ENCODE measurements at regions not wholly inside any gene's neighbourhood (a gene's known extent, or its start where the extent isn't known, plus 50 kb on each side); places are given as distances from the start of the nearest gene placed in this dataset.

GRCh38 chr1:37239225-37239740 lies 205.0 kb upstream of the GRIK3 start:
- no peak for DNase-seq (ENCODE audit: low read depth in 2 of 2)

- DNase-seq (ENCODE audit: low read depth in 2 of 2): no peak
These were observed 206.6 kb upstream of the GRIK3 start for GRCh38 chr1:37240897-37241296.

- DNase-seq (ENCODE audit: low read depth in 2 of 2): no peak
These were observed 208.2 kb upstream of the GRIK3 start for GRCh38 chr1:37242501-37242900.

- DNase-seq (ENCODE audit: low read depth in 2 of 2): no peak
These were observed 209.2 kb upstream of the GRIK3 start for GRCh38 chr1:37243368-37244082.

- DNase-seq (ENCODE audit: low read depth in 2 of 2): no peak
These were observed 209.8 kb upstream of the GRIK3 start for GRCh38 chr1:37244083-37244480.

GRCh38 chr1:37244815-37245214 lies 210.5 kb upstream of the GRIK3 start:
- no peak for DNase-seq (ENCODE audit: low read depth in 2 of 2)

- DNase-seq (ENCODE audit: low read depth in 2 of 2): no peak
These were observed 212.3 kb upstream of the GRIK3 start for GRCh38 chr1:37246631-37247030.

GRCh38 chr1:37250371-37250770 lies 216.1 kb upstream of the GRIK3 start:
- DNase-seq (ENCODE audit: low read depth in 2 of 2): no peak

GRCh38 chr1:37255136-37255795 lies 219.1 kb upstream of the ZC3H12A start:
- no peak for DNase-seq (ENCODE audit: low read depth in 2 of 2)

GRCh38 chr1:37255868-37256267 lies 218.5 kb upstream of the ZC3H12A start:
- no peak for DNase-seq (ENCODE audit: low read depth in 2 of 2)

- DNase-seq (ENCODE audit: low read depth in 2 of 2): no peak
These were observed 216.7 kb upstream of the ZC3H12A start for GRCh38 chr1:37257646-37258045.

- DNase-seq (ENCODE audit: low read depth in 2 of 2): no peak
These were observed 216.3 kb upstream of the ZC3H12A start for GRCh38 chr1:37258068-37258467.

GRCh38 chr1:37259019-37259418 lies 215.4 kb upstream of the ZC3H12A start:
- no peak for DNase-seq (ENCODE audit: low read depth in 2 of 2)

GRCh38 chr1:37261129-37261528 lies 213.3 kb upstream of the ZC3H12A start:
- no peak for DNase-seq (ENCODE audit: low read depth in 2 of 2)

- DNase-seq (ENCODE audit: low read depth in 2 of 2): no peak
These were observed 211.8 kb upstream of the ZC3H12A start for GRCh38 chr1:37262439-37263170.

- no peak for DNase-seq (ENCODE audit: low read depth in 2 of 2)
These were observed 209.2 kb upstream of the ZC3H12A start for GRCh38 chr1:37265156-37265555.

- no peak for DNase-seq (ENCODE audit: low read depth in 2 of 2)
These were observed 208.4 kb upstream of the ZC3H12A start for GRCh38 chr1:37265786-37266667.

GRCh38 chr1:37267111-37267835 lies 207.1 kb upstream of the ZC3H12A start:
- DNase-seq (ENCODE audit: low read depth in 2 of 2): no peak

- no peak for DNase-seq (ENCODE audit: low read depth in 2 of 2)
These were observed 203.7 kb upstream of the ZC3H12A start for GRCh38 chr1:37270639-37271038.

- DNase-seq (ENCODE audit: low read depth in 2 of 2): no peak
These were observed 201.8 kb upstream of the ZC3H12A start for GRCh38 chr1:37272626-37273025.

GRCh38 chr1:37274486-37274885 lies 199.9 kb upstream of the ZC3H12A start:
- no peak for DNase-seq (ENCODE audit: low read depth in 2 of 2)

Data from stimulated activated CD4-positive, alpha-beta T cell treated with anti-CD3 and anti-CD28 coated beads, Interleukin-15, amount 100 ng/mL, for 48 hours (primary cell).